ENCODE measurements at regions not wholly inside any gene's neighbourhood (a gene's known extent, or its start where the extent isn't known, plus 50 kb on each side); places are given as distances from the start of the nearest gene placed in this dataset.

DNA sequence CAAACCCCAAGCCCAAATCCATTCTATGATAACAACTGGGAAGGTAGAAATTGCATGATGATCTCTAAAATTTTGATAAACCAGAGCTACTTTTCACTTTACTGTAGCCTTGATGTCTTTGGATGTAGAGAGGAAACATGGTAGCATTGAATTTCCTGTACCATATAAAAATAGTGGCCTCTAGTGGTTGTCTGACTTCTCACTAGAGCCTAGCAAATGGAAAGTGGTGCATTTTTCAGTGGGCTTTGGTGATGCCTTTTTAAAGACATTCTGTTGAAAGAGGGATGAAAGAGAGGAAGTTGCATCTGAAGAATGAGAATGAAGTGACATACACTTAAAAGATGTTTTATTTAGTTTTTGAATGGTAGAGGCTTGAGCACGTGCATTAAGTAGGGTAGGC is 662.2 kb downstream of the XIRP2 start:
- TF ChIP-seq POLR2AphosphoS5 (IDR thresholded peaks at IDR 0.05) (no peak), POLR2A (IDR thresholded peaks at IDR 0.05) (no peak)
